Occipital lobe (tissue), 1 donor: ENCODE measurements at regions not wholly inside any gene's neighbourhood (a gene's known extent, or its start where the extent isn't known, plus 50 kb on each side); places are given as distances from the start of the nearest gene placed in this dataset.
A peak's percentile ranks its signal among the peaks of the same experiment; 100 is the strongest.
"Not testable (repeated sequence)": the region's sequence is repeated elsewhere in the genome, so short reads cannot be mapped to it uniquely, and the experiment has no call there.

Experiments
- DNase-seq: peaks from one replicate; lab custom pipeline; 2025; lab: John Stamatoyannopoulos, UW

GRCh38 chr9:94033383-94033782 lies 50.9 kb upstream of the PTPDC1 start:
- no peak for DNase-seq

DNA sequence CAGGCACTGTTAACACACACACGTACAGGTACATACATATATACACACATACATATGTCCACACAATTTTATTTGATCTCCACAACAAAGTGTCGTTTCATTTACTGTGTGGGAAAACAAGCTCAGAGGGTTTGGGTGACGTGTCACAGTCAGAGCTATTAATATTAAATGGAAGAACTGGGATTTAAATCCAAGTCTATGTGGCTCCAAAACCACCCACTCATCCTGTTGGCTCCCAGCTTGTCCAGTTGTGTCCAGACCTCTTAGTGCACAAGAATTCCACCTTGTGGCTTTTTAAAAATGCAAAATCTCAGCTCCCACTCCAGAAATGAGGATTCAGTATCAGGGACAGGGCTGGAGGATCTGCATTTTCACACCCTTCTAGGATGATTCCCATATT lies 52.3 kb upstream of the PTPDC1 start:
- no peak for DNase-seq

DNA sequence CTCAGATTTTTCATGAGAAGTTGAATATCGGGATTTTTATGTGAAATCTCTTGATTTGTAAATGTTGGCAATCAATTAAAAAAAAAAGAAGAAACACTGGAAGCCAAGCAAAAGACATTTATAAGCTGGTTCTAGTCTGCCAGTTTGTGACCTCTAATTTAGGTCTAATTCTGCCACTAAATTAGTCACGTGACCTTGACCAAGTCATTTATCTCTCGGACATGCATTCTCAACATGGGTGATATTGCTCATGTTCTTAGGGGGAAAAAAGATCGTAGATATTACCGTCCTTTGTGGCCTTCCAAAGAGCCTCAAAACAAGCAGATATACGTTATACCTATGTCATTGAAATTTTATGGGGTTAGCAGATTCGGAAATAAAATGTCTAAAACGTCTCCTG lies 52.9 kb upstream of the PTPDC1 start:
- DNase-seq = no peak

- peak; percentile 84 for DNase-seq
These were observed 53.7 kb upstream of the PTPDC1 start for GRCh38 chr9:94030318-94031179.

- DNase-seq = no peak
These were observed 54.3 kb upstream of the PTPDC1 start for GRCh38 chr9:94029932-94030317.

GRCh38 chr9:94026816-94027215 lies 57.4 kb upstream of the PTPDC1 start:
- DNase-seq = no peak

DNA sequence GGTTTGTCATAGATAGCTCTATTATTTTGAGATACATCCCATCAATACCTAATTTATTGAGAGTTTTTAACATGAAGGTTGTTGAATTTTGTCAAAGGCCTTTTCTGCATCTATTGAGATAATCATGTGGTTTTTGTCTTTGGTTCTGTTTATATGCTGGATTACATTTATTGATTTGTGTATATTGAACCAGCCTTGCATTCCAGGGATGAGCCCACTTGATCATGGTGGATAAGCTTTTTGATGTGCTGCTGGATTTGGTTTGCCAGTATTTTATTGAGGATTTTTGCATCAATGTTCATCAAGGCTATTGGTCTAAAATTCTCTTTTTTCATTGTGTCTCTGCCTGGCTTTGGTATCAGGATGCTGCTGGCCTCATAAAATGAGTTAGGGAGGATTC lies 61.8 kb upstream of the PTPDC1 start:
- not testable (repeated sequence) for DNase-seq

- not testable (repeated sequence) for DNase-seq
These were observed 63.4 kb upstream of the PTPDC1 start for GRCh38 chr9:94020836-94021235.

DNA sequence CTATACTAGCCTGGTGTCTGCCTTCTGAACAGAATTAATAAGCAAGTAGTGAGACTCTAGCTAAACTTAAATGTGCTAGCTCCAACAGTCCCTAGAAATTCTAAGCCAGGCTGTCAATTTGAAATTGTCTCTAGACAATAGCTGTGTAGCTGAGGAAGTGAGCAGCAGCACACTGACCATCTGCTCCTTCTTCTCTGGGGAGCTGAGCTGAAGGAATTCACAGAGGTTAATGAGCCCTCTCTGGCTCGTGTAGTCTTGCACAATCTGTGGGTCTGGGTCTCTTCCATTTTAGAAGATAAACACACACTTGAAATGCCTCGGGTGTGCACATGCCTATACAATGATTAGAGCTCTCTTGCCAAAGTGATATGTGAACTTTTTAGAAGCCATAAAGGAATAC lies 63.5 kb upstream of the BARX1 start:
- no peak for DNase-seq

- no peak for DNase-seq
These were observed 62.9 kb upstream of the BARX1 start for GRCh38 chr9:94017939-94018531.

GRCh38 chr9:94016744-94017143 lies 61.6 kb upstream of the BARX1 start:
- no peak for DNase-seq

GRCh38 chr9:94014920-94015319 lies 59.8 kb upstream of the BARX1 start:
- no peak for DNase-seq

- DNase-seq = no peak
These were observed 59.0 kb upstream of the BARX1 start for GRCh38 chr9:94014066-94014654.

DNA sequence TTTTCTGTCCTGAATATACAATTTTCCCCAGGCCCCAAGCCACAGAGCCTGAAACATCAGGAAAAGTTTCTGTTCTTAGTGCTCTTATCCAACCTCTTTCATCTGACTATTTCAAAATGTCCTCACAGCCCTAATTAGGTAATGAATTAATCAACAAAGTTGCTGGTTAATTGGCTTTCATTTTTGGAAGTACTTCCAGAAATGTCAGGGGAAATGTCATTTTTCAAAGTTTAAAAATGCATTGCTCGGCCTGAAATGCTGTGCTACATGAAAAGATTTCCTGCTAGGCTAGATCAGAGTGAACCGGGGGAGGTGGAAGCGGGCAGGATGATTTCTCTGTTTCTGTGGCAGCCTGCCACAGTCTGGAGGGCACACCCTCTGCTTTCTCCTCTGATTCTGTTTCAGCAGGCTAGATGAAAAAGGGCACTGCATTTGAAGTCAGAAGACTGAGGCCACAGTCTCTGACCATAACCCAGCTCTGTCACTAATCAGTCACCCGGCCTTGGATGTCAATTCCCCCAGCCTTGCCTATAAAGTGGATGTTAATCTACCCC lies 55.9 kb upstream of the BARX1 start:
- DNase-seq = no peak

- DNase-seq = peak; percentile 5
These were observed 50.2 kb upstream of the BARX1 start for GRCh38 chr9:94005272-94005901.
